ENCODE measurements at regions not wholly inside any gene's neighbourhood (a gene's known extent, or its start where the extent isn't known, plus 50 kb on each side); places are given as distances from the start of the nearest gene placed in this dataset.
A peak's percentile ranks its signal among the peaks of the same experiment; 100 is the strongest.

GRCh38 chr16:47881574-47881973 lies 274.2 kb downstream of the ABCC12 start:
- intact Hi-C loops (cut with micrococcal nuclease; ENCODE audit: unreplicated experiment) = no loop called here
- POLR2A ChIA-PET = no interaction called here
- H3K36me3 ChIP-seq (replicated peaks in 1 of 2; ENCODE audit: control insufficient read depth in 1 of 2, insufficient read depth in 2 of 2, low read length in 2 of 2) = no peaks in the 10 kb centered on the region
- no peak for FAIRE-seq
- no peak overlapping the region for H3K9ac ChIP-seq (ENCODE audit: insufficient read depth, low read depth, low read length)
- CTCF ChIA-PET (ENCODE audit: low intra/inter-chr PET ratio, low total read pairs) = no interaction called here
- BruUV-seq (replicated peaks) = no TSS peak
- no peaks in the 10 kb centered on the region for H3K27me3 ChIP-seq (ENCODE audit: control insufficient read depth in 1 of 2, insufficient read depth in 2 of 2, low read length in 2 of 2)
- no peaks in the 10 kb centered on the region for H3K79me2 ChIP-seq (ENCODE audit: insufficient read depth, low read length)
- H2AFZ ChIP-seq (ENCODE audit: low read length) = no peak overlapping the region
- H3K4me1 ChIP-seq (ENCODE audit: insufficient read depth, low read length) = no peaks in the 10 kb centered on the region
- H3K4me3 ChIP-seq (replicated peaks in 1 of 3; ENCODE audit: insufficient read depth in 1 of 3, low read depth in 2 of 3, low read length in 3 of 3) = no peak overlapping the region
- no peak overlapping the region for H3K4me2 ChIP-seq (ENCODE audit: low read depth, low read length)
- TF ChIP-seq ATF7 (IDR thresholded peaks at IDR 0.05) (peak; percentile 58; the same call in 1 of the 2 replicates), ATF7 (CRISPR knock-in tag; IDR thresholded peaks at IDR 0.05) (no peak), CEBPB (IDR thresholded peaks at IDR 0.05; ENCODE audit: borderline replicate concordance, low read depth, low read length) (peak; percentile 61; the same call in 1 of the 2 replicates), YY1 (IDR thresholded peaks at IDR 0.05; ENCODE audit: insufficient read depth, insufficient replicate concordance, low read depth, low read length) (no peak), KDM5A (IDR thresholded peaks at IDR 0.05; ENCODE audit: borderline replicate concordance, low read length) (no peak), ZBTB7B (CRISPR knock-in tag; IDR thresholded peaks at IDR 0.05) (no peak), ZNF20 (CRISPR knock-in tag; IDR thresholded peaks at IDR 0.05) (no peak)
- no peak for ATAC-seq
- no peak overlapping the region for H3K27ac ChIP-seq (ENCODE audit: extremely low read length, insufficient read depth, low read length)
- H3K9me3 ChIP-seq (ENCODE audit: low read length) = no peaks in the 10 kb centered on the region
- in situ Hi-C loops (cut with HindIII; ENCODE audit: extremely low pct_ligation_motif_present, low pct_unique_long_range_greater_than_20kb) = no loop called here
- no peak for DNase-seq (ENCODE audit: low spot score)
- H4K20me1 ChIP-seq (ENCODE audit: insufficient read depth, low read length) = no peaks in the 10 kb centered on the region
- 10% methylated on average over 4 of the region's 4 CpGs for WGBS (ENCODE audit: low lambda C conversion rate)

- no peak for DNase-seq (ENCODE audit: low spot score)
- WGBS (ENCODE audit: low lambda C conversion rate) = 84% methylated on average over 5 of the region's 5 CpGs
- in situ Hi-C loops (cut with HindIII; ENCODE audit: extremely low pct_ligation_motif_present, low pct_unique_long_range_greater_than_20kb) = no loop called here
- ChIA-PET POLR2A (no interaction called here), CTCF (ENCODE audit: low intra/inter-chr PET ratio, low total read pairs) (no interaction called here)
- intact Hi-C loops (cut with micrococcal nuclease; ENCODE audit: unreplicated experiment) = no loop called here
- H3K27me3 ChIP-seq (ENCODE audit: control insufficient read depth in 1 of 2, insufficient read depth in 2 of 2, low read length in 2 of 2) = no peaks in the 10 kb centered on the region
- no peaks in the 10 kb centered on the region for H4K20me1 ChIP-seq (ENCODE audit: insufficient read depth, low read length)
- TF ChIP-seq KLF12 (CRISPR knock-in tag; IDR thresholded peaks at IDR 0.05; ENCODE audit: borderline replicate concordance) (no peak), FOXK2 (IDR thresholded peaks at IDR 0.05) (no peak), CREB1 (IDR thresholded peaks at IDR 0.05) (peak; percentile 97), CREB1 (CRISPR knock-in tag; IDR thresholded peaks at IDR 0.05) (no peak), PAWR (CRISPR knock-in tag; IDR thresholded peaks at IDR 0.05; ENCODE audit: borderline replicate concordance) (no peak), ATF7 (IDR thresholded peaks at IDR 0.05) (peak; percentile 66), ATF7 (CRISPR knock-in tag; IDR thresholded peaks at IDR 0.05) (no peak), MBD4 (IDR thresholded peaks at IDR 0.05; ENCODE audit: borderline replicate concordance, low read length) (no peak), IRF1 (CRISPR knock-in tag; IDR thresholded peaks at IDR 0.05; ENCODE audit: low read depth) (no peak), KAT7 (CRISPR knock-in tag; IDR thresholded peaks at IDR 0.05; ENCODE audit: borderline replicate concordance) (no peak), ZSCAN21 (CRISPR knock-in tag; IDR thresholded peaks at IDR 0.05; ENCODE audit: borderline replicate concordance) (no peak), ZMAT5 (CRISPR knock-in tag; IDR thresholded peaks at IDR 0.05; ENCODE audit: borderline replicate concordance, low read depth) (no peak)
- no peak overlapping the region for H3K4me3 ChIP-seq (replicated peaks in 1 of 3; ENCODE audit: insufficient read depth in 1 of 3, low read depth in 2 of 3, low read length in 3 of 3)
- H3K9ac ChIP-seq (ENCODE audit: insufficient read depth, low read depth, low read length) = no peak overlapping the region
- no peak overlapping the region for H3K4me2 ChIP-seq (ENCODE audit: low read depth, low read length)
- no peak overlapping the region for H2AFZ ChIP-seq (ENCODE audit: low read length)
- no peak overlapping the region for H3K27ac ChIP-seq (ENCODE audit: extremely low read length, insufficient read depth, low read length)
- no peak for ATAC-seq
- no peaks in the 10 kb centered on the region for H3K79me2 ChIP-seq (ENCODE audit: insufficient read depth, low read length)
- H3K9me3 ChIP-seq (ENCODE audit: low read length) = no peaks in the 10 kb centered on the region
- FAIRE-seq = peak; percentile 34
- no peaks in the 10 kb centered on the region for H3K36me3 ChIP-seq (replicated peaks in 1 of 2; ENCODE audit: control insufficient read depth in 1 of 2, insufficient read depth in 2 of 2, low read length in 2 of 2)
- H3K4me1 ChIP-seq (ENCODE audit: insufficient read depth, low read length) = no peaks in the 10 kb centered on the region
- BruUV-seq (replicated peaks) = no TSS peak
Observed at GRCh38 chr16:47880653-47881052, 275.1 kb downstream of the ABCC12 start.
